Activated CD8-positive, alpha-beta memory T cell treated with anti-CD3 and anti-CD28 coated beads for 48 hours (primary cell): ENCODE measurements at regions not wholly inside any gene's neighbourhood (a gene's known extent, or its start where the extent isn't known, plus 50 kb on each side); places are given as distances from the start of the nearest gene placed in this dataset.

Experiments used
- DNase-seq, 3 experiments: peaks; one replicate each; pipeline ENCODE4 v3.0.0-alpha.2; 2020; ENCODE audit warnings: low read depth in 2 of 3, low spot score in 2 of 3

- no peak for DNase-seq
These were observed 742.7 kb downstream of the TLE1 start for GRCh38 chr9:80946496-80947170.

- DNase-seq: no peak
These were observed 743.9 kb downstream of the TLE1 start for GRCh38 chr9:80945436-80945835.

GRCh38 chr9:80937645-80938044, 751.7 kb downstream of the TLE1 start:
- DNase-seq: no peak

GRCh38 chr9:80934095-80934494, 755.3 kb downstream of the TLE1 start:
- no peak for DNase-seq

GRCh38 chr9:80932947-80933780, 756.2 kb downstream of the TLE1 start:
- DNase-seq: no peak

GRCh38 chr9:80932181-80932580, 757.2 kb downstream of the TLE1 start:
- no peak for DNase-seq

- DNase-seq: no peak
These were observed 758.2 kb downstream of the TLE1 start for GRCh38 chr9:80931163-80931562.

GRCh38 chr9:80928697-80929096, 760.6 kb downstream of the TLE1 start:
- no peak for DNase-seq

- no peak for DNase-seq
These were observed 762.7 kb downstream of the TLE1 start for GRCh38 chr9:80926611-80927010.

- DNase-seq: no peak
These were observed 766.8 kb downstream of the TLE1 start for GRCh38 chr9:80922544-80922943.

GRCh38 chr9:80906728-80907127, 782.6 kb downstream of the TLE1 start:
- DNase-seq: no peak

- DNase-seq: no peak
These were observed 790.1 kb downstream of the TLE1 start for GRCh38 chr9:80899208-80899607.

- no peak for DNase-seq
These were observed 796.2 kb downstream of the TLE1 start for GRCh38 chr9:80893190-80893589.

- no peak for DNase-seq
These were observed 796.6 kb downstream of the TLE1 start for GRCh38 chr9:80892703-80893102.

- no peak for DNase-seq
These were observed 799.2 kb downstream of the TLE1 start for GRCh38 chr9:80890124-80890523.

GRCh38 chr9:80885894-80886293, 803.5 kb downstream of the TLE1 start:
- no peak for DNase-seq

GRCh38 chr9:80883826-80884579, 805.3 kb downstream of the TLE1 start:
- DNase-seq: no peak

GRCh38 chr9:80883426-80883825, 805.9 kb downstream of the TLE1 start:
- DNase-seq: no peak

GRCh38 chr9:80881940-80882339, 807.4 kb downstream of the TLE1 start:
- DNase-seq: no peak

- no peak for DNase-seq
These were observed 808.0 kb downstream of the TLE1 start for GRCh38 chr9:80881320-80881719.

- no peak for DNase-seq
These were observed 810.8 kb downstream of the TLE1 start for GRCh38 chr9:80878556-80878955.

- no peak for DNase-seq
These were observed 813.4 kb downstream of the TLE1 start for GRCh38 chr9:80875947-80876346.
